Gastroesophageal sphincter (tissue), 4 donors: ENCODE measurements at regions not wholly inside any gene's neighbourhood (a gene's known extent, or its start where the extent isn't known, plus 50 kb on each side); places are given as distances from the start of the nearest gene placed in this dataset.

Source experiments
- ATAC-seq: fragments of 150-250 bp; one replicate; pipeline ENCODE4 v1.9.1; 2016; ENCODE audit warnings: mild to moderate bottlenecking, moderate library complexity
- H3K27ac ChIP-seq, 4 donors: fragments of 200-600 bp; sonication (generic) in 3 of 4; 1 replicate in 3 of 4; 2 replicates in 1 of 4; pipeline ENCODE4 v1.5.1; 2016 to 2019
- H3K27me3 ChIP-seq: fragments of 200-600 bp; sonication (generic); one replicate; pipeline ENCODE4 v1.5.1; 2019
- H3K36me3 ChIP-seq, 2 donors: fragments of 200-600 bp; sonication (generic); one replicate each; pipeline ENCODE4 v1.5.1; 2019; ENCODE audit warnings: control low read depth in 1 of 2
- H3K4me1 ChIP-seq, 3 donors: fragments of 200-600 bp; sonication (generic); 1 replicate in 2 of 3; 2 replicates in 1 of 3; pipeline ENCODE4 v1.5.1; 2016 to 2019; ENCODE audit warnings: control low read depth in 2 of 3
- H3K4me3 ChIP-seq, 2 donors: fragments of 200-600 bp; sonication (generic); one replicate each; pipeline ENCODE4 v1.5.1; 2019; ENCODE audit warnings: mild to moderate bottlenecking in 1 of 2, moderate library complexity in 1 of 2
- H3K9me3 ChIP-seq, 3 donors: fragments of 200-600 bp; sonication (generic); one replicate each; pipeline ENCODE4 v1.5.1; 2017 to 2019; ENCODE audit warnings: control low read depth in 2 of 3
- EP300 ChIP-seq: sonication (generic); formaldehyde crosslinking; IDR thresholded peaks from one replicate; pipeline ENCODE4 v1.6.1; 2017; ENCODE audit warnings: antibody characterized with exemption, mild to moderate bottlenecking
- POLR2A ChIP-seq, 2 donors: fragments of 450-650 bp; IDR thresholded peaks; one replicate each; pipeline ENCODE4 v1.6.1; 2017; ENCODE audit warnings: antibody characterized with exemption in 2 of 2, mild to moderate bottlenecking in 2 of 2, moderate library complexity in 1 of 2
- POLR2AphosphoS5 ChIP-seq: sonication (generic); formaldehyde crosslinking; IDR thresholded peaks from one replicate; pipeline ENCODE4 v1.6.1; 2017; ENCODE audit warnings: antibody characterized with exemption
- WGBS, 2 donors: methylation state at CpG; one replicate each; pipeline ENCODE4 v1.1.5; 2018; ENCODE audit warnings: low coverage in 1 of 2; 5-methylcytosine and 5-hydroxymethylcytosine counted together
- TF ChIP-seq, protein P1 (sequence below), 4 experiments: fragments of 200-600 bp in 2 of 4; fragments of 450-650 bp in 2 of 4; sonication (generic) in 1 of 4; IDR thresholded peaks; one replicate each; pipeline ENCODE4 v1.5.1; 2017 to 2019; ENCODE audit warnings: antibody characterized with exemption in 4 of 4, mild to moderate bottlenecking in 2 of 4, moderate library complexity in 2 of 4

DNA sequence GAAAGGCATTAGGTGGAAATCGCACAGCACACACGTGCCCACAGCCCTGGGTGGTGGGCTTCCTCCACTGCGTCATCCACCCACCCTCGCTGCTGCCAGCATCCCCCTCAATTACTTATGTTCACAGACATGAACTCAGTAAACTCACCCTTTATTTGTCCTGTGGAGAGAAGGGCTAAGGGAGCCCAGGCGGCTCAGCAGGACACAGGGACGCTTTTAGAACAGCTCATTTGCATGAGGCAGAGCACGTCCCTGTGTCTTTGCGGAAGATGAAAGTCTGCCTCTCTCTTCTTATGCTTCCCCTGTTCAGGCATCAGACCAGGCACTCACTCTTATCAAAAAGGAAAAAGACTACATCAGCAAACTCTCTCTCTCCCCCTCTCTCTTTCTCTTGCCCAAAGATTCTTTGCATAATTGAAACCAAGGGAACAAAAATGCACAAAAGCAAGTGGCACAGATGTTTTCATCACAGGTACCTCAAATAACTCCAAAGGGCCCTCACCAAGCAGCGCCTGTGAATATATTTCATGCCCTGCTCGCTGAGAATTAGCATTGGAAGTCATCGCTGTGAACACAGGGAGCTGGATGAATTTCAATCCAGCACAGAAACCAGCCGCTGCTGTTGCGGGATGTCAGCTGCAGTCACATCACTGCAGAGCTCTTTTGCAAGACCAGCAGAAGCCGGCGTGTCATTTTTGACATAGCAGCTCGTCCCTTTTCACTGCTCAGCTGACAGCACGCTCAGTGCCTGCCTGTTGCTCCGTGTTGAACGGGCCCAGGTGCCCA is 376.3 kb upstream of the MYT1L start:
- Histone ChIP-seq H3K27me3 (no peaks in the 10 kb centered on the region), H3K27ac (no peak overlapping the region), H3K36me3 (no peaks in the 10 kb centered on the region), H3K9me3 (no peaks in the 10 kb centered on the region), H3K4me3 (no peak overlapping the region), H3K4me1 (no peaks in the 10 kb centered on the region)
- ATAC-seq, result no peak
- 43 to 67% methylated on average over 8 to 11 of the region's 19 CpGs for WGBS, 2 donors
- TF ChIP-seq EP300 (no peak), POLR2AphosphoS5 (no peak), POLR2A (IDR thresholded peaks at IDR 0.05) (no peak)
- TF ChIP-seq, protein P1, sequence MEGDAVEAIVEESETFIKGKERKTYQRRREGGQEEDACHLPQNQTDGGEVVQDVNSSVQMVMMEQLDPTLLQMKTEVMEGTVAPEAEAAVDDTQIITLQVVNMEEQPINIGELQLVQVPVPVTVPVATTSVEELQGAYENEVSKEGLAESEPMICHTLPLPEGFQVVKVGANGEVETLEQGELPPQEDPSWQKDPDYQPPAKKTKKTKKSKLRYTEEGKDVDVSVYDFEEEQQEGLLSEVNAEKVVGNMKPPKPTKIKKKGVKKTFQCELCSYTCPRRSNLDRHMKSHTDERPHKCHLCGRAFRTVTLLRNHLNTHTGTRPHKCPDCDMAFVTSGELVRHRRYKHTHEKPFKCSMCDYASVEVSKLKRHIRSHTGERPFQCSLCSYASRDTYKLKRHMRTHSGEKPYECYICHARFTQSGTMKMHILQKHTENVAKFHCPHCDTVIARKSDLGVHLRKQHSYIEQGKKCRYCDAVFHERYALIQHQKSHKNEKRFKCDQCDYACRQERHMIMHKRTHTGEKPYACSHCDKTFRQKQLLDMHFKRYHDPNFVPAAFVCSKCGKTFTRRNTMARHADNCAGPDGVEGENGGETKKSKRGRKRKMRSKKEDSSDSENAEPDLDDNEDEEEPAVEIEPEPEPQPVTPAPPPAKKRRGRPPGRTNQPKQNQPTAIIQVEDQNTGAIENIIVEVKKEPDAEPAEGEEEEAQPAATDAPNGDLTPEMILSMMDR (IDR thresholded peaks at IDR 0.05), result no peak

DNA sequence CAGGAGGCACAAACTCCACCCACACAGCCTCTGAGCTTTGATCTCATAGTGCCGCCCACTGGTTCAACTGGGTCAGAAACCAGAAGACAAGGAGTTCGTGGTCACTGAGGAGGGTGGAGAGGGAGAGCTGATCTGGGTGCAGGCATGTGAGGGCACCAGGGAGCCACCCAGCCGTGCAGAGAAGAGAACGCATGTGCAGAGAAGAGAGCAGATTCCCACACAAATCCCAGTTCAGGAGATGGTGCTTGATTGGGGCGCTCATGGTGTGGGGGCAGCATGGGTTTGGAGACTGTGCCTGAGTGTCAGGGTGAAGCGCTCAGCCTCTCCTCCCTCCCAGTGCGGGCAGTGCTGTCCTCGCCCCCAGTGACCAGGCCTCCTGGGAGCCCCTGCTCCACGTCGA is 375.2 kb upstream of the MYT1L start:
- Histone ChIP-seq H3K4me3 (no peak overlapping the region), H3K27me3 (no peaks in the 10 kb centered on the region), H3K9me3 (no peaks in the 10 kb centered on the region), H3K27ac (no peak overlapping the region), H3K36me3 (no peaks in the 10 kb centered on the region), H3K4me1 (no peaks in the 10 kb centered on the region)
- ATAC-seq, result no peak
- WGBS, 2 donors, result 20 to 61% methylated on average over 1 to 2 of the region's 10 CpGs
- TF ChIP-seq, protein P1 (IDR thresholded peaks at IDR 0.05), result no peak
- TF ChIP-seq POLR2AphosphoS5 (no peak), POLR2A (IDR thresholded peaks at IDR 0.05) (no peak), EP300 (no peak)

DNA sequence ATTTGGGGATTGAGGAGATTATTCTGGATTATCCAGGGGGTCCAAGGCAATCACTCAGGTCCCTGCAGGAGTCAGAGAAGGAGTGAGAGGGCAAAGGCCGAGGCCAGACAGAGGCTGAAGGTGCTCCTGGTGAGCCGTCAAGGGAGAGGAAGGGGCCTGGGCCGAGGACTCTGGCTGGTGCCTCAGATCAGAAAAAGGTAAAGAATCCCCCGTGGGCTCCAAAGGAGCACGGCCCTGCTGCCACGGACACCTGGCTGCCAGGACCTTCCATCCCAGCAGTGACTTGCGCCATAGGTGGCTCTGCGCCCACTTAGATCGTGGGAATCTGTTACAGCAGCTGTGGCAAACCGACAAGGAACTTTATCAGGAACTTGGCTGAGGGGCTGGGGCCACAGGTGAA is 374.8 kb upstream of the MYT1L start:
- TF ChIP-seq, protein P1 (IDR thresholded peaks at IDR 0.05), result no peak
- TF ChIP-seq EP300 (no peak), POLR2A (IDR thresholded peaks at IDR 0.05) (no peak)
- H3K36me3 ChIP-seq, result no peaks in the 10 kb centered on the region

DNA sequence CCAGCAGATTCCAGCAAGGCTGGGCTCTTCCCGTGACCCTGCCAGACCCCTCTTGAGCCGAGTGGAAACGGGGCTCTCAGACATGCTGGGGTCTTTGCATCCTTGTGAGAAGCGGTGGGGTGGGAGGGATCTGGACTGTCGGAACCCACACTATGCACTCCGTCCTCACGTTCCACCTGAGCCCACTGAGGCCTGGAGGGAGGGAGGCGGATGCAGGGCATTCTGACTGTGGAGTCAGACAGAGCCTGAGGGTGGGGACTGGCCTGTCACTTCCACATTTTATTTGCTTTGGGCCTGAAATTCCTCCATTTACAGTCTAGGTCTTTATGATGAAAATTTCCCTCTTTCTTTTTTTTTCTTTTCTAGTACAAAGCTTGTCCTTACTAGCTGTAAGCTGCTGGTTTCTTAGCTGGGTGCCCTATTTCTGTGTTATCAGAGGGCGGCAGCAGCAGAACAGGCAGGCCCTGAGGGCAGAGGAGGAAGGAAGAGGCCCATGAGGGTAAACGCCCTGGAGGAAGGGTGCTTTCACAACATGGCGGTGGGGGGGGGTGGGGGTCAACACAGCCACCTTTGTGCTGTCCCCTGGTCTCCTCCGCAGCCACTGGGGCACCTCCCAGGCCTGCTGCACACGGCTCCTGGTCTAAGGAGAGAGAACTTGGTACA is 373.5 kb upstream of the MYT1L start:
- 83% methylated on average over 6 of the region's 13 CpGs; no CpG with 5 or more reads in 1 of the 2 donors for WGBS, 2 donors
- no peak for ATAC-seq
- TF ChIP-seq POLR2AphosphoS5 (no peak), POLR2A (IDR thresholded peaks at IDR 0.05) (no peak), EP300 (no peak)
- TF ChIP-seq, protein P1 (IDR thresholded peaks at IDR 0.05), result no peak

More for the DNA sequence above, 374.8 kb upstream of the MYT1L start:
- WGBS, 2 donors, result 55 to 100% methylated on average over 1 to 3 of the region's 10 CpGs
- H3K9me3 ChIP-seq, result no peaks in the 10 kb centered on the region
- no peaks in the 10 kb centered on the region for H3K4me1 ChIP-seq
- no peak overlapping the region for H3K27ac ChIP-seq
- no peaks in the 10 kb centered on the region for H3K27me3 ChIP-seq
- no peak for ATAC-seq
- no peak overlapping the region for H3K4me3 ChIP-seq

More for the DNA sequence above, 373.5 kb upstream of the MYT1L start:
- H3K36me3 ChIP-seq, result no peaks in the 10 kb centered on the region
- H3K27ac ChIP-seq, result no peak overlapping the region
- no peak overlapping the region for H3K4me3 ChIP-seq
- no peaks in the 10 kb centered on the region for H3K4me1 ChIP-seq
- H3K9me3 ChIP-seq, result no peaks in the 10 kb centered on the region
- H3K27me3 ChIP-seq, result no peaks in the 10 kb centered on the region
